Bone marrow (tissue), 2 donors: ENCODE measurements at regions not wholly inside any gene's neighbourhood (a gene's known extent, or its start where the extent isn't known, plus 50 kb on each side); places are given as distances from the start of the nearest gene placed in this dataset.

Experiments
- DNase-seq, 2 donors: peaks; one replicate each; lab custom pipeline; 2025; lab: John Stamatoyannopoulos, UW

DNA sequence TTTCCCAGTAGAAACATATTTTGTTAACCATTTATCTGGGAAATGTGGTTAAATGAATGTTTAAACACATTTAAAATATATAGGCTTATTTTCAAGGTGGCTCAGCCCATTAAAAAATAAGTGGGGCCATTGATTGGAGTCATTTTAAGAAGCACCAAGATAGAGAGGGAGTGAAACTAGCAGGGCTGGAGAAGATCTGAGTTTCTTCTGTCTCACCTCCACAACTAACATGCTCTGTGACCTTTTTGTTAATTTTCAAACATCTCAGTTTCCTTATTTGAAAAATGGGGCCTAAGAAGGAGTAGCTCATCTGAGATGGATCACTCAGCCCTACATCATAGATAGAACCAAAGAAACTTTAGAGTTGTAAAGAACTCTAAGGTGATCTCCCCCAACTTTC, 254.8 kb downstream of the KCNS3 start:
- DNase-seq = no peak

DNA sequence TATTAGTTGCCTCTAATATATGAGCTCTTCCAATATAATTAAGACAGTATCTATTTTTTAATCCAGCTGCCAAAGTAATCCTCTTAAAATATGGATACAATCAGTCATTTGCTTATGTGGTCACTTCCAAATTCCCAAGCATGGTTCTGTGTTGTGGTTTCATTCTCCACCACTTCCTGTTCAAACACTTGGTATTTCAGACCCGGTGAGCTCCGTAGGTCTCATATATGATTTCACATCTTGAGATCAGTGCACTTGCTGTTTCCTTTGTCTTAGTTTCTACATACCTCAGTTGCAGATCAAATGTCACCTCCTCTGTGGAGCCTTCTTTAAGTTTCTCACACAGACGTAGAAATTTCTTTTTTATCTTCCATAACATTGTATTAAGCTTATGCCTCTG, 254.2 kb downstream of the KCNS3 start:
- DNase-seq = no peak

DNA sequence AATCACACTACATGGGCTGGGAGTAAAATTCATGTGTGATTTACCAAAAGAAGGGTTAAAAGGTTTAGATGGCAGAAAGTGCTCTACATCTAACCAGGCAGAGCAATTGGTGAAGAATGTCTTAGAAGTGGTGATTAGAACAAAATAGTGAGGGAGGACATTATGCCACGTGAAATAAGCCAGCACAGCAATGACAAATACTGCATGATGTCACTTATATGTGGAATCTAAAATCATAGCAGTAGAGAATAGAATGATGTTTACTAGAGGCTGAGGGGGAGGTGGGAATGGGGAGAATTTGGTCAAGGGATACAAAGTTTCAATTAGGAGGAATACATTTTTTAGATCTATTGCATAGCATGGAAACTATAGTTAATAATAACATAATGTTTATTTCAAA, 253.3 kb downstream of the KCNS3 start:
- no peak for DNase-seq

DNA sequence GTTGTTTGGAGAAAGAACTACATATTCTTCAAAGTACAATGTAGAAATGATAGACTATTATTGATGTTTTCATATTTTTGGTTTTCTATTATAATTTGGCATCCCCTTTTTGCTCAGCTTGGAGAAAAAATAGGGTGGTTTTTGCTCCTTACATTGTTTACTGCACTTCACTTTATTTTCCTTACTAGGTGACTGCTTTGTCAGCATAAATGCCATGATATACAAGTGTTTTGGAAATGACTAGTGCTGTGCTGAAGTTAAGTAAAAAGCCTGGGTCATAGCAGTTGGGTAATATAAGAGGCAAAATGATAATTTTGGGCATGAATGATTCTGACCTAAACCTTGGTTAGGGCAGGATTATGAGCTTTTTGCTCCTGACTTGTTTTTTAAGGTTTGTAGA, 250.9 kb downstream of the KCNS3 start:
- no peak for DNase-seq

DNA sequence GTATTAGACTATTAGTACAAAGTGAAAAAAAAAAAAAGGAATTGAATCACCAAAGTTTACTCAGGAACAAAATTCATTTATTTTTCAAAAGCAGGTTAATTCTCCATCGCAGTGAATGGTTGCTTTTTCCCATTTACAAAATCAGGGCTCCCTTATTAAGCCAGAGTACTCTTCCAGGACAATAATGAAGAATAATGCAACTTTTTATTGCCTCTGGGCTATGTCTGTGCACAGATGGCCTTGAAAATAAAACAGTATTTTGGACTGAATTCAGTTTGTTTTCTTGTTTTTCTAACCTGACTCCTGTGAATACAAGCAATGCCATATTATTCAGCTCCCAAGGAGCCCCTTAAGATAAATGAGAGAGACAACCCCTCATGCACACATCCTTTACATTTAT, 246.8 kb downstream of the KCNS3 start:
- DNase-seq = no peak

DNA sequence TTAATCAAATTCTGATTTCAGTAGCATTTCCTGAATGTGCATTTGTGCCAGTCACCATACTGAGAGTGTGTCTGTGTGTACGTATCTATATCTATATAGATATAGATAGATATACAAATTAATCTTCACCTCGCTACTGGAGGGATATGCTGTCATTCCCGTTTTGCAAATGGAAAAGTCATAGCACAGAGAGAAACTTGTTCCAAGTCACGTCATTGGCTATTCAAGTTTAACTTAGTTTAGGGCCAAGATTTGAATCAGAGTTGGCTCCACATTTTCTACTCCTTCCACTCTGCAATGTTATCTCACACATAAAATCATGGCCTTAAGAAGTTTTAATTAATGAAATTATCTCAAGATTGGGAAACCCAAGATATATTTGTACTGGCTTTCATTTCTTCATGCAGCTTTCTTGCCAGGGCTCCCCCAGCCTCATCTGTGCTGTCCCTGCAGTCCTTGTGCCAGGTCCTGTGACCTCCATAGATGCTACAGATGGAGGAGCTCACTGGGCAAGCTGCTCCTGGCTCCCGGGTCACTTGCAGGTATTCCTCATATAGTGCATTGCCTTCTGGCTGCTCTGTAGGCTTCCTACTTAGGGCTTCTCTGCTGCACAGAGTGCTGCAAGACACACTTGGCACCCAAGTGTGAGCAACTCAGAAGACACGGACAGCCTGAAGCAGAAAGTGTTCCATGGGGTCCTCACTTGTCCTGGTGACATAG, 245.8 kb downstream of the KCNS3 start:
- DNase-seq = no peak

DNA sequence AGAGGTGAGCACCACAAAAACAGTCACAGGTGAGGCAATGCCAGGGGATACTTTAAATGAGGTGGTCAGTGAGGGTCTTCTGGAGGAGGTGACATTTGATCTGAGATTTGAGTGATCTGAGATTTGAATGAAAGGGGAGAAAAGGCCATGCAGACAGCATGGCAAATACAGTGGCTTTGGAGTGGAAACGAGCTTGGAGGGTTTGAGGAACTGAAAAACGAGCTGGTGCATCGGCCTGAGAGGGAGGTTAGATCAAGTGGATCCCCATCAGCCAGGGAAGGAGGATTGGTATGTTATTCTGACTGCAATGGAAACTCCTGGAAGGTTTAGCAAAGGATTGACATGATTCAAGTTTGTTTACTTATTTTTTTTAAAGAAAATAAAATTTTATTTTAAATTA, 245.1 kb downstream of the KCNS3 start:
- DNase-seq = no peak

DNA sequence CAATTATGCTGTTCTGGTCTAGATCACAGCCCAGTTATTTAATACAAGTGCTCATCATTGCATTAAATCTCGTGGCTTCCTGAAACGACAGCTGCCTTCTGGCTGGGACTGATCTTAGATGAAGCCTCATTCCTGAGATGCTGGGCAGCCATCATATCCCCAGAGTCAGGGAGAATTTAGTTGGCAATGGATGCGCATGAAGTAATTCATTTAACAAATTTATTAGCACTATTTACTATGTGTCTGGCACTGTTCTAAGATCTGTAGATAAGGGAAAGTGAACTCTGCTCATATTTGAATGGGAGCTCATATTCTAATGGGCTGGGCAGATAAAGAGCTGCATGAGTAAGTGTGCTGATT, 244.7 kb downstream of the KCNS3 start:
- no peak for DNase-seq

DNA sequence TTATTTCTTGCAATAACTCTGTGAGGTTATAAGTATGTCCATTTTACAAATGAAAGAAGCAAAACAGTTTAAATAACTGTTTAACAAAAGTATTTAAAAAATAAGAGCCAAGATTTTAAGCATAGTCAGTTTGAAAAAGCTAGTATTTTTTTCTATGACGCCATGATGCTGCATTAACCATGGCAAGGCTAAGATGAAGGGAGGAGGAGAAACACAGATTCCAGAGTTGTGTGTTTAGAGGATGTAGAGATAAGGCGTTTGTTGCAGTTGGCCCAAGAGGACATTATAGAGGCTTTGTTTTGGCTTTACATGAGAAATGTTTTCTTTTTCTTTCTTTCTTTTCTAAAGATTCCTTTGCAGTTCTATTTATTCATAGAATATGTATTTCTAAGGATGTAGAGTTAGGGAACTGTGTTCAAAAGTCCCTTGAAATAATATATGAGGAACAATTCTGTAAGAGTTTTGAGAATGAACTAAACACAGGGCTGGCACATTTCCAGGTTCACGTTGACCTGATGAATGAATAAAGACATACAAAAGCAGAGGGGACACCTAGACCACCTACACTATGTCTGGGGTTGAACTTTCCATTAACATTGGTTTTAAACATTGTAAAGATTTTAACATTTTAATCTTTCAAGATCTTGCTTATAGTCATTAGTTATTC, 244.2 kb downstream of the KCNS3 start:
- DNase-seq = no peak

DNA sequence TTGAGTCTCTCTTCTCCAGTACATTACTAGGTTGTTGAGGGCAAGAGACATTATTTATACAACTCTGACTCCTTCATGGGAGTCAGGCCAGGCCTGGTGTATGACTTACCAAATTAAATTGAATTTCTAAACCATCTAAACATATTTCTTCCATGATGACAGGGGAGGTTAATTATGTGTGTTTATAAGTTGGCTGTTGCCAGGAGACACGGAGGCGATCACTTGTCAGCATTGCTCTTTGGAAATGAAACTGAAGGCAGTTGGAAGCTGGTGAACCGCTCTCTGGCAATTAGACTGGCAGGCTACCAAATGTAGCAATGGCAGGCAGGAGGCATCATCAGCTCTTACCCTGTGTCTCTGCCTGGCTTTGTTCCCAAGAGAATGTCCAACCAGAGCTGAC, 241.4 kb downstream of the KCNS3 start:
- DNase-seq = no peak

DNA sequence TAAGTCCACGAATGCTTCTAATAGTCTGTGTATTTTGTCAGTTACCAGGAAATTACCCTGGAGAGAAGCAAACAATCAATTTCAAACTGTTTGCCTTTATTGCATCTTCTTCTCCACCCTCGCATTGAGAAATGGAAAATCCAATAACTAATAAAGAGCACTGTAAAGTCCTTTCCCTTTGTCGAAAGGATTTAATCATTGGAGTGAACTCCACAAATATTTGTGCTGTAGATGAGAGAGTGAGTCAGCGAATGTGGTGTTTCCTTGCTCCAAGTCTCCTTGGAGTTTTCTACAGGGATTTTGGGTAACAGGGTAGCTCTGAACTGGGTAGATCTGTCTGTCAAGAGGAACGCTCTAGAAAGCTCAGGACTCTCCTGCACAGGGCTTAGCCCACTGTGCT, 240.2 kb downstream of the KCNS3 start:
- DNase-seq = no peak

DNA sequence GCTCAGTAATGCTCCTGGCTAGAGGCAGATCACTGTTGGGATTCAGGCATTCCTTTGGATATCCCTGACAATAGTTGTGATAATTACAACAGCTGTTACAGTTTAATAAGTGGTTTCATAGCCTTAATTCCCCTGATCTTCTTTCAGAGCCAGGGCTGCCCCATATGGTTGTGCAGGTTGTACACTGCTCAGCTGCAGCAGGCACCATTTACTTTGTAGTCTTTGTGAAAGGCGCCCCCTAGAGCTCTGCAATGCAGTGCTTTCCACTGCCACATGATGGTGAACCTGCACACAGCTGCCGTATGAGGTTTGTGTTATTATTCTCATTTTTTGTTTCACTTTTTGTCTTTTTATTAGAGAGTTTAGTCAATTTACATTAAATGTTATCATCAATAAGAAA, 239.1 kb downstream of the KCNS3 start:
- no peak for DNase-seq

DNA sequence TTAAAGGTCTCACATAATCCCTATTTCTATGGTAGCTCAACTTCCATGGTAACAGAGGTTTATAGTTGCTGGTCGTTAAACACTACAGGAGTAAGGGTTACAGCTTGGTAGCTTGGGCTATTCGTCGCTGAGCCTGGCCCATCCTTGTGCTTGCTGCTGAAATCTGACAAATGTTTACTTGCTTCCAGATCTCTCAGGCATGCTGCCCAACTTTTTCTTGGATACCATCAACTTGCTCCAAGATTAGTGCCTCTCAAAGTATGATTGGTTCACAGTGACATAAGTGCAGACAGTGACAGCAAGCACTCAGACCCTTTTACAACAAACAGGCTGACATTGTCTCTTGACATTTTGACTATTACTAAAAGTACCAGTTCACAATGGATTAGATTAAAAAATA, 231.8 kb downstream of the KCNS3 start:
- DNase-seq = no peak

DNA sequence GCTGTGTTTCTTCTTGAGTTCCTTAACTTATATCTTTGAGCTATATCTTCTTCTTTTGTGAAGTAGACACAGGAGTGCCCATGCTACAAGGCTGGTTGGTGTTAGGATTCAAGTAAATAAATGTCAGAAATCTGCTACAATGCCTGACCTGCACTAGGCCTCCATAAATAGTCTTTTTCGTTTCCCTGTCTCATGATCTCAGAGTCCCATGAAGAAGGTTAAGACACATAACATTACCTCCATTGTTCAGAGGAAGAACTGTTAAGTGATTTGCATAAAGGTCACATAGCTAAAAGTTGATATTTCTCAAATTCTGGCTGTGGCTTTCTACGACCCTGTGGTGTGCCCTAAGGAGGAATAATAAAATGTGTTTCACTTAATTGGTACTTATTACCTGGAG, 228.4 kb downstream of the KCNS3 start:
- DNase-seq = no peak

DNA sequence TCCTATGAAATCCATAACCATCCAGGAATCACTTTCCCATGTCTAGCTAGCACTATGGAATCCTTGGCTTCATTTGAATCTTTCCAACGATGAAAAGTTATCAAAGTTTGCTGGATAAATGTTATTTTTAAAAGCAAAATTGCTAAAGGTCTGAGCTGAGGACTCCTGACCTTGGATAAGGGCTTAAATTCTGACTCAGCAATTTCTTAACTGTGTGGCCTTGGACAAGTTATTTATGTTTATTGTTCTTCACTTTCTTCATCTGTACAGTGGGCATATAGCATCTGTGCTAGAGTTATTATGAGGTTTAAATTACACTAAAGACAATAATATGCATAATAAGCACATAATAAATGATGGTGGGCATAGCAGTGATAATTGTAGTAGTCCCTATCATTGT, 227.5 kb downstream of the KCNS3 start:
- no peak for DNase-seq

DNA sequence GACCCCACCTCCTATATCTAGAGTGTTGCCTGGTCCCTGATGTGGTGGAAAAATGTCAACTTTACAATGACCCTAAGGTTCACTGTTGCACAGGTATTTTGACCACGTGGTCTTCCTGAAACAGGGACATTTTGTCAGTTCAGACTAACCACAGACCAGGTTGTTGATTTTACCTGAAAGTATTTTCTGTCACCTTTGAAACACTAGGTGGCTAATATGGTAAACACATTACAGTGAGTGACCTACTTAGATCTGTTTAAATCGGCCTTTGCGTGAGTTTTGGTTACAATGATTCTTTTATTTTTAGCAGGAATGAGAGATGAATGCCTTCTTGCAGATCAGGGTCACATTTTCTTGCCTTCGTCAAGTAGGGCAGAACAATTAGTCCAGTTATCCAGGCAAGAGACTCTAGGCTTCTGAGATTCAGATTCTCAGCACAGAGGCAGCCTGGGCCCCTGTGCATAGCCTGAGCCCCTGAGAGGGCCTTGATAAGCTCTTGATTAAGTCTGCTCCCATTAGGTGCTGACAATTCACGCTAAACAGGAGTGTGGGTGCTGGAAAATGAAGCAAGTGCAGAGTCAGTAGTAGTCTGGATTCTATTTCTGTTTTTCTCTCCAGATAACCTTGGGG, 226.2 kb downstream of the KCNS3 start:
- no peak for DNase-seq

DNA sequence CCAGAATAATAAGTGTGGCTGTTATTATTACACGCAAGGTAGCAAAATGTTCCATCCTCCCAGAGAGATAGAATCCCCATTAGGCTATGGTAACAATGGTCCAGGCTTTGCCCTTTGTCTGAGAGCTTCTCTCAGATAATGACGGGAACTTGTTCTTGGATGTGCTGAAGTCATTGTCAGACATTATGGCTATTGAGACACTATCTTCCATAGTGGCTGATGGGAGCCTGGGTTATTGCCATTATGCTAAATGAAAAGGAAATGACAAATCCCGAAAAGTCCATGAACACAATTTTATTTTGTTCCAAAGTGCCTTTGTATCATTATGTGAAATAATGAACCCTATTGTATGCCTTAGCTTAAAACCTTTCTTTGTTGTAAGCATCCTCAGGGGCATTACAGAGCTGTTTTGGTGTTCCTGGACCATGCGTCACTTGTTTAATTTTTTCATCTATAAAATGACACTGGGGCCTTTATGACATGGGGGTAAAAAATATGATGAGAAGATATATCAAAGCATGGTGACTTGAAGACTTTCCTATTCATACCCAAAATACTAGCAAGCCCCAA, 218.5 kb downstream of the KCNS3 start:
- DNase-seq = no peak

DNA sequence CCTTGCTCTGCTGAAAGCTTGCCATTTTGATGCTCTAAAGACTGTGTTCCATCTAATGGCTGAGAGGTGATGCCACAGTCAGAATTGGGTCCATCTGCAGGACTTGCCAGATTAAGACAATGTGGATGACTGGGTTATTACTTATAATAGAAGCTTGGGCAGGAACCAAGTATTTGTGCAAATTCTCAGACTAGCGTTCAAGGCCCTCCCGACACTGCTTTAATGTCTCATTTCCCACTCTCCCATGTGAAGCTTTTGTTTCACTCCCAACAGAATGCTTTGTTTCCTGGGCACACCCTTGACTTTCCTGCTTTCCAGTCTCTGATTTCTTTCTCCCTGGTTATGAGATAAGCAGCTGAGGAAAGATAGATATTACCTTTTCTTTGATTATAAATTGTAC, 215.8 kb downstream of the KCNS3 start:
- no peak for DNase-seq

DNA sequence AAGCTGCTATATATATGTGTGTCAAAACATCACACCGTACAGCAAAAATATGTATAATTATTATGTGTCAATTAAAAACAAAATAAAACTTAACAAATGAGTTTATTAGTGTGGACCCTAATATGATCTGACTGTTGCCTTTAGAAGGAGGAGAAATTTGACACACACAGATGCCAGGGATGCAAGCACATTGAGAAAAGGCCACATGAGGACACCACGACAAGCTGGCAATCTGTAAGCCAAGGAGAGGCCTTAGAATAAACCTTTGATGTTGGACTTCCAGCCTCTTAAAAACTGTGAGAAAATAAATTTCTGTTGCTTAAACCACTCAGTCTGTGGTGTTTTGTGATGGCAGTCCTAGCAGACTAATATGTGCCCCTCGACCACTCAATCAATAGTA, 214.7 kb downstream of the KCNS3 start:
- DNase-seq = no peak

DNA sequence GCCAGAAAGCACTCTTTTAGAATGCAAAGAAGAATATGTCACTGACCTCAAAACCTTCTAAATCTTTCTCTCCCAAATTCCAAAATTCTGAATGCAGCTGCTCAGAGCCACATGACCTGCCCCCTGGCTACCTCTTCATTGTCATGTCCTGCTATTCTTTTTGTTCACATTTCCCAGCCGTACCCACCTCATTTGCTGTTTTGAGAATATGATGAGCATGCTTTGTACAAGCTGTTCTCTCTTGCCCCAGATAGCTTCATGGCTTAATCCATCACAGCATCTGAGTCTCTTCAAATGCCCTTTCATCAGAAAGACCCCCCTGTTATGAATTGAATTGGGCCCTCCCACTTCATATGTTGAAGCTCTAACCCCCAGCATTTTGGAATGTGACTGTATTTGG, 214.3 kb downstream of the KCNS3 start:
- DNase-seq = no peak

DNA sequence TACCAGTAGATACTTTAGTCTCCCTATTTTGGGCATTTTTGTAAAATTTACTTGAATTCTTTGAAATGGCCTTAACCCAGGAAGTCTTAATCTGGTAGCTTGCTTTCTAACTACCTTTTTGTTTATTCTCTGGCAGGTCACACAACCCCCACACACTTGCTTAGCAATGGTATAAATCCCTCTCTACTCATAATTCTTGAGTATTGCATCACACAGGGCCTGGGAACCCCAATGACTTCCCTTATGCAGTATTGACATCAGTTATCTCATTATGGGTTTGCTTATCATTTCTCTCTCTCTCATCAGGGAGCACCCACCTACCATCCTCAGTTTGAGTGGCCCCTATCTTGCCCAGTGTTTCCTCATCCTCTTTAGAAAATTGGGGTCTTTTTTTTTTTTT, 207.1 kb downstream of the KCNS3 start:
- no peak for DNase-seq

DNA sequence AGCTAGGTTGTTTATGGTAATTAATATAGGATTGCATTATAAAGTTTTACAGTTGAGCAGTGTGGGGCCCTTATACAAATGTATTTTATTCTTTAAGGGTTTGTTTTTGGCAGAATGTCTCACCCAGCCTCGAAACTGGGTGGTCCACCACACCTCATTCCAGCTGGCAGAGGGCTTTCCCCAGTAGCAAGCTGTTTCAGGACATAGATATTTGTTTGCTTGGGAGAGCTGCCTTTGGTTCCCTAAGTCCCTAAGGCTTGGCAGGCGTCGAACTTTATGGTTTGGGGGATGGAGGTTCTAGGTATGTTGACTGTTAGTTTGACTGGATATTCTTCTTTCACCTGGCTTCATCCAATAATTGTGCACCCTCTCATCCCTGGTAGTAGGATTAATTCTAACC, 205.9 kb downstream of the KCNS3 start:
- no peak for DNase-seq

DNA sequence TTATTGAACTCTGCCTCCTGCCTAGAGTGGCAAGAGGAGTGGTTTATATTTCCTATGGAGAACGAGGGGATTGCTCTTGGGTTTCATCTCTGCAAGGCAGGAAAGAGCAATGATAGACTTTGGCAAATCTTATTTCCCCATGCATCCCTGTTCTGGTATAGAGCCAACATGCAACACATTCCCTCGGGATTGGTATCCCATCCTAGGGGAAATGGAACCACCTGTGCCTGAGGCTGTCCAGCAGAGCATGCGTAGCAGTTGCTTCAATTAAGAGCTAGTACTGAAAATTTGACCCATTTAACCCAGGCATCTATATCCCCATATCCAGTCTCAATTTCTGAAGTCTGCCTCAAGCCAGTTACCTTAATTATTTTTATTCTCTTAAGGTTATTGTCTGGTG, 205.3 kb downstream of the KCNS3 start:
- DNase-seq = no peak
